HEK293 (cell line): ENCODE measurements at regions not wholly inside any gene's neighbourhood (a gene's known extent, or its start where the extent isn't known, plus 50 kb on each side); places are given as distances from the start of the nearest gene placed in this dataset.

Experiments
- TCF7L2 ChIP-seq: IDR thresholded peaks from 2 replicates; pipeline ENCODE4 v1.6.1; 2011; ENCODE audit warnings: low read depth, mild to moderate bottlenecking, inconsistent platforms, low read length, moderate library complexity, borderline replicate concordance
- YY1 ChIP-seq: fragments of 450-650 bp; formaldehyde crosslinking; IDR thresholded peaks from 2 replicates; pipeline ENCODE4 v1.5.1; 2018; ENCODE audit warnings: missing biosample characterization, missing genetic modification characterization
- ZBTB7A ChIP-seq: fragments of 450-650 bp; formaldehyde crosslinking; IDR thresholded peaks from 2 replicates; pipeline ENCODE4 v1.5.1; 2016; ENCODE audit warnings: low read depth, missing biosample characterization, missing genetic modification characterization
- ZFP41 ChIP-seq: fragments of 450-650 bp; formaldehyde crosslinking; IDR thresholded peaks from 2 replicates; pipeline ENCODE4 v1.5.1; 2016; ENCODE audit warnings: missing biosample characterization, missing genetic modification characterization, borderline replicate concordance
- ZFP69B ChIP-seq: fragments of 450-650 bp; formaldehyde crosslinking; IDR thresholded peaks from 2 replicates; pipeline ENCODE4 v1.5.1; 2016; ENCODE audit warnings: missing biosample characterization, missing genetic modification characterization
- ZNF148 ChIP-seq: fragments of 450-650 bp; formaldehyde crosslinking; IDR thresholded peaks from 2 replicates; pipeline ENCODE4 v1.5.0; 2017; ENCODE audit warnings: missing biosample characterization, missing genetic modification characterization, borderline replicate concordance
- ZNF248 ChIP-seq: fragments of 450-650 bp; formaldehyde crosslinking; IDR thresholded peaks from 2 replicates; pipeline ENCODE4 v1.5.1; 2017; ENCODE audit warnings: missing biosample characterization, missing genetic modification characterization
- ZNF510 ChIP-seq: fragments of 450-650 bp; formaldehyde crosslinking; IDR thresholded peaks from 2 replicates; pipeline ENCODE4 v1.5.1; 2018; ENCODE audit warnings: mild to moderate bottlenecking, missing genetic modification characterization, missing biosample characterization; ENCODE audit not compliant: insufficient replicate concordance
- ZNF785 ChIP-seq: fragments of 450-650 bp; formaldehyde crosslinking; IDR thresholded peaks from 2 replicates; pipeline ENCODE4 v1.5.1; 2016; ENCODE audit warnings: missing biosample characterization, missing genetic modification characterization
- TF ChIP-seq, protein P1 (sequence below): fragments of 450-650 bp; formaldehyde crosslinking; IDR thresholded peaks from 2 replicates; pipeline ENCODE4 v1.5.1; 2016; ENCODE audit warnings: missing biosample characterization, missing genetic modification characterization
- TF ChIP-seq, protein P2 (sequence below): fragments of 450-650 bp; formaldehyde crosslinking; IDR thresholded peaks from 2 replicates; pipeline ENCODE4 v1.5.1; 2016; ENCODE audit warnings: missing biosample characterization, missing genetic modification characterization
- TF ChIP-seq, protein P3 (sequence below): fragments of 450-650 bp; formaldehyde crosslinking; IDR thresholded peaks from 2 replicates; pipeline ENCODE4 v1.5.1; 2017; ENCODE audit warnings: missing biosample characterization, missing genetic modification characterization

GRCh38 chr6:85966828-85967227 is 324.1 kb upstream of the SYNCRIP start:
- TF ChIP-seq ZNF785 (tag by site-specific recombination) = no peak
- TF ChIP-seq ZNF148 (tag by site-specific recombination) = no peak
- TF ChIP-seq TCF7L2 = no peak
- no peak for TF ChIP-seq ZFP41 (tag by site-specific recombination)
- TF ChIP-seq, protein P1, sequence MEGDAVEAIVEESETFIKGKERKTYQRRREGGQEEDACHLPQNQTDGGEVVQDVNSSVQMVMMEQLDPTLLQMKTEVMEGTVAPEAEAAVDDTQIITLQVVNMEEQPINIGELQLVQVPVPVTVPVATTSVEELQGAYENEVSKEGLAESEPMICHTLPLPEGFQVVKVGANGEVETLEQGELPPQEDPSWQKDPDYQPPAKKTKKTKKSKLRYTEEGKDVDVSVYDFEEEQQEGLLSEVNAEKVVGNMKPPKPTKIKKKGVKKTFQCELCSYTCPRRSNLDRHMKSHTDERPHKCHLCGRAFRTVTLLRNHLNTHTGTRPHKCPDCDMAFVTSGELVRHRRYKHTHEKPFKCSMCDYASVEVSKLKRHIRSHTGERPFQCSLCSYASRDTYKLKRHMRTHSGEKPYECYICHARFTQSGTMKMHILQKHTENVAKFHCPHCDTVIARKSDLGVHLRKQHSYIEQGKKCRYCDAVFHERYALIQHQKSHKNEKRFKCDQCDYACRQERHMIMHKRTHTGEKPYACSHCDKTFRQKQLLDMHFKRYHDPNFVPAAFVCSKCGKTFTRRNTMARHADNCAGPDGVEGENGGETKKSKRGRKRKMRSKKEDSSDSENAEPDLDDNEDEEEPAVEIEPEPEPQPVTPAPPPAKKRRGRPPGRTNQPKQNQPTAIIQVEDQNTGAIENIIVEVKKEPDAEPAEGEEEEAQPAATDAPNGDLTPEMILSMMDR (tag by site-specific recombination) = no peak
- no peak for TF ChIP-seq ZNF510 (tag by site-specific recombination)
- TF ChIP-seq, protein P2, sequence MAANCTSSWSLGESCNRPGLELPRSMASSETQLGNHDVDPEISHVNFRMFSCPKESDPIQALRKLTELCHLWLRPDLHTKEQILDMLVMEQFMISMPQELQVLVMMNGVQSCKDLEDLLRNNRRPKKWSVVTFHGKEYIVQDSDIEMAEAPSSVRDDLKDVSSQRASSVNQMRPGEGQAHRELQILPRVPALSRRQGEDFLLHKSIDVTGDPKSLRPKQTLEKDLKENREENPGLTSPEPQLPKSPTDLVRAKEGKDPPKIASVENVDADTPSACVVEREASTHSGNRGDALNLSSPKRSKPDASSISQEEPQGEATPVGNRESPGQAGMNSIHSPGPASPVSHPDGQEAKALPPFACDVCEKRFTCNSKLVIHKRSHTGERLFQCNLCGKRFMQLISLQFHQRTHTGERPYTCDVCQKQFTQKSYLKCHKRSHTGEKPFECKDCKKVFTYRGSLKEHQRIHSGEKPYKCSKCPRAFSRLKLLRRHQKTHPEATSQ (tag by site-specific recombination) = no peak
- no peak for TF ChIP-seq ZFP69B (tag by site-specific recombination)
- no peak for TF ChIP-seq ZNF248 (tag by site-specific recombination)
- TF ChIP-seq, protein P3, sequence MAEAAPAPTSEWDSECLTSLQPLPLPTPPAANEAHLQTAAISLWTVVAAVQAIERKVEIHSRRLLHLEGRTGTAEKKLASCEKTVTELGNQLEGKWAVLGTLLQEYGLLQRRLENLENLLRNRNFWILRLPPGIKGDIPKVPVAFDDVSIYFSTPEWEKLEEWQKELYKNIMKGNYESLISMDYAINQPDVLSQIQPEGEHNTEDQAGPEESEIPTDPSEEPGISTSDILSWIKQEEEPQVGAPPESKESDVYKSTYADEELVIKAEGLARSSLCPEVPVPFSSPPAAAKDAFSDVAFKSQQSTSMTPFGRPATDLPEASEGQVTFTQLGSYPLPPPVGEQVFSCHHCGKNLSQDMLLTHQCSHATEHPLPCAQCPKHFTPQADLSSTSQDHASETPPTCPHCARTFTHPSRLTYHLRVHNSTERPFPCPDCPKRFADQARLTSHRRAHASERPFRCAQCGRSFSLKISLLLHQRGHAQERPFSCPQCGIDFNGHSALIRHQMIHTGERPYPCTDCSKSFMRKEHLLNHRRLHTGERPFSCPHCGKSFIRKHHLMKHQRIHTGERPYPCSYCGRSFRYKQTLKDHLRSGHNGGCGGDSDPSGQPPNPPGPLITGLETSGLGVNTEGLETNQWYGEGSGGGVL (tag by site-specific recombination) = no peak
- no peak for TF ChIP-seq ZBTB7A (tag by site-specific recombination)
- TF ChIP-seq YY1 (tag by site-specific recombination) = no peak
